HAP-1 (cell line): ENCODE measurements at regions not wholly inside any gene's neighbourhood (a gene's known extent, or its start where the extent isn't known, plus 50 kb on each side); places are given as distances from the start of the nearest gene placed in this dataset.

Source experiments
- DNase-seq, 2 experiments: peaks; one replicate each; pipeline ENCODE4 v3.0.0-alpha.2; 2016 to 2020; ENCODE audit warnings: low spot score in 2 of 2
- H3K27me3 ChIP-seq: fragments of 250-450 bp; sonication (Bioruptor Pico); 2 replicates; pipeline ENCODE4 v1.5.1; 2020; ENCODE audit warnings: low read depth, mild to moderate bottlenecking, moderate library complexity
- H3K36me3 ChIP-seq: fragments of 250-450 bp; sonication (Bioruptor Pico); replicated peaks from 2 replicates; pipeline ENCODE4 v1.5.1; 2020; ENCODE audit warnings: mild to moderate bottlenecking
- H3K4me1 ChIP-seq: fragments of 250-450 bp; sonication (Bioruptor Pico); 2 replicates; pipeline ENCODE4 v1.5.1; 2020; ENCODE audit warnings: mild to moderate bottlenecking
- H3K4me3 ChIP-seq: fragments of 250-450 bp; sonication (Bioruptor Pico); 2 replicates; pipeline ENCODE4 v1.5.1; 2020; ENCODE audit warnings: mild to moderate bottlenecking, moderate library complexity
- H3K9me3 ChIP-seq: fragments of 250-450 bp; sonication (Bioruptor Pico); 2 replicates; pipeline ENCODE4 v1.5.1; 2020; ENCODE audit warnings: mild to moderate bottlenecking, moderate library complexity
- in situ Hi-C: fragments of 300-500 bp; cut with MboI; formaldehyde crosslinking; loops from 3 replicates; pipeline ENCODE4 v1.14.3; 2020; ENCODE audit warnings: low sequenced_read_pairs, inconsistent platforms, mixed read lengths

DNA sequence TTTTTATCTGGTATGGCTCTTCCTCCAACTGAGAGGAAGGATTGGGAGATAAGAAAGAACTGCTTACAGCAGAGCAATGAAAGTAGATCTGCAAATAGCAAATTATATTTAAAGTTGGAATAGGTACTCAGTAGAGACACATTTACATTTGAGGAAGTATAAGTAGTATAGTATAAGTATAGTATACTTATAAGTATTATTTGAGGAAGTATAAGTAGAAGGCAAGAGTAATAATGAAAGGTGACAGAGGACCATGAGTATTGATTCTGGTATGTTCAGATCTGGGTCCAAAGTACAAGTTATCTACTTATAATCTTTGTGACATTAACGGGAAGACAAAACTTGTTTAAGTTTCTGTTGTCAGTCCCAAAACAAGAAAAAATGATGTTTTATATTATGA, 527.6 kb upstream of the SORCS1 start:
- Histone ChIP-seq H3K9me3 (no peaks in the 10 kb centered on the region), H3K4me1 (no peaks in the 10 kb centered on the region), H3K4me3 (no peak overlapping the region), H3K27me3 (no peaks in the 10 kb centered on the region), H3K36me3 (no peaks in the 10 kb centered on the region)
- no peak for DNase-seq
- in situ Hi-C loops: no loop called here

DNA sequence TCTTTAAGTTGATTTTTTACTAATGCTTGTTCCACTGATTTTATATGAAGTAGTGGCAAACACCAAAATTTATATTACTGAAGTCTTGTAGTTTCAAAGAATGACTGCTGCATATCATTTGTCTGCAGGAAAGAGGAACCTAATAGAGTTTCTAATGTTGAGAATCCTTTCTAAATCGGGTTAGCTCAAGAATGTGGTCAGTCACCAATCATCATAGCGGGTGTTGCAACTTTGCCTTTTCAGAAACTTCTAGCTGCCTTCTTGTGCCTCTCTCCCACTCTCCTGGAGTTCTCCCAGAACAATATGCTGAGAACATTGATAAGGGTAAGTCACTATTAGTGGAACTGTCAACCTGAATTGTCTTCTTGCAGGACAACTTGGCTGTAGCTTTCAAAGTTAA, 524.8 kb upstream of the SORCS1 start:
- H3K36me3 ChIP-seq: no peaks in the 10 kb centered on the region
- no peak for DNase-seq
- no peaks in the 10 kb centered on the region for H3K27me3 ChIP-seq
- in situ Hi-C loops: no loop called here
- H3K9me3 ChIP-seq: no peaks in the 10 kb centered on the region
- H3K4me1 ChIP-seq: peaks cover 4% of the 10 kb centered on the region; the same call in 1 of the 2 replicates
- no peak overlapping the region for H3K4me3 ChIP-seq

DNA sequence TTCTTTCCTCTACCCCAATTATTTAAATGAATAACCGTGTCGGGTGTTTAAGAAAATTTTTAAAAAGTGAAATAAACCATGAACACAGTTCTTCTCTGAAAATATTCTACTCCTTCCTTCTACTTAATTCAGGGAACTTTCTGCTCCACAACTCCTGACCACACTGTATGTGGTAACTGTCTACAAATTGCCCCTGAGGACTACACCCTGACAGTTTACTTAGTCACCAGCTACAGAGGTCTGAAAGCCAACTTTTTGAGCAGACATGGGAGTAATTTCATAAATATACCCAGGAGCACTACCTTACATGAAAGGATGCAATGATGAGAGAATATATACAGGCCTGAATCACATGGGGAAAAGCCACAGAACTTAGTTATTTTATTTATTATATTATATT, 523.2 kb upstream of the SORCS1 start:
- Histone ChIP-seq H3K4me3 (no peak overlapping the region), H3K4me1 (peaks cover 4% of the 10 kb centered on the region; the same call in 1 of the 2 replicates), H3K36me3 (no peaks in the 10 kb centered on the region), H3K27me3 (no peaks in the 10 kb centered on the region), H3K9me3 (no peaks in the 10 kb centered on the region)
- in situ Hi-C loops: no loop called here
- DNase-seq: no peak

DNA sequence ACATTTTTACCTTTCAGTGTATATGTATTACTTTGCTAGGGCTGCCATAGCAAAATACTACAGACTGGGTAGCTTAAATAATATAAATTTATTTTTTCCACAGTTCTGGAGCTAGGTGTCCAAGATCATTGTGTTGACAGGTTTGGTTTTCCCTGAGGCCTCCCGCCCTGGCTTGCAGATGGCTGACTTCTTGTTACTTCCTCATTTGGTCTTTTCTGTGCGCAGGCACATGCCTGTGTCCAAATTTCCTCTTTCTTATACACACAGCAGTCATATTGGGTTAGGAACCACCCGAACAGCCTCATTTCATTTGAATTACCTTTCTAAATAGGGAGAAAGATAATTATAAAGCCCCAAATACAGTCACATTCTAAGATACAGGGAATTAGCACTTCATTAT, 521.6 kb upstream of the SORCS1 start:
- no peak for DNase-seq
- in situ Hi-C loops: no loop called here
- H3K9me3 ChIP-seq: no peaks in the 10 kb centered on the region
- H3K36me3 ChIP-seq: no peaks in the 10 kb centered on the region
- H3K4me1 ChIP-seq: peaks cover 4% of the 10 kb centered on the region; the same call in 1 of the 2 replicates
- H3K27me3 ChIP-seq: no peaks in the 10 kb centered on the region
- H3K4me3 ChIP-seq: no peak overlapping the region

DNA sequence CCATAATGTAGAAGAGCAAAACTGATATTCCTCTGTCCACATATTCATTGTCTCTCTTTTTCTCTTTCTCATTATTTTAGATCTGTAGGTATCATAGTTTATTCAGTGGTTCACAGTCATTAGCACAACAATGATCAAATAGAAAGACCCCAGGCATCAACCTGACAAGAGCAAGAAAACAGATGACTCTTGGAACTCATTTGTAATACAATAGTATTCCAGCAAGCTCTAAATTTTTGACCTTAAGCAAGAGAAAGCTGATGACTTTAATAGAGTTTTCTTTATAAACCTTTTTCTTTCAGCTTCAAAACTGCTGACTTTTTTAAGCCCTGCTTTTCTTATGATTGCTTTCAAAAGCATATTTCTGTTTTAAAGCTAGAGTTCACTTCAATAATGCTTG, 507.5 kb upstream of the SORCS1 start:
- DNase-seq: peak in 1 of 2 experiments; percentile 97
- Histone ChIP-seq H3K4me1 (peaks cover 35% of the 10 kb centered on the region), H3K4me3 (no peak overlapping the region), H3K27me3 (no peaks in the 10 kb centered on the region), H3K9me3 (no peaks in the 10 kb centered on the region), H3K36me3 (no peaks in the 10 kb centered on the region)
- in situ Hi-C loops: no loop called here

DNA sequence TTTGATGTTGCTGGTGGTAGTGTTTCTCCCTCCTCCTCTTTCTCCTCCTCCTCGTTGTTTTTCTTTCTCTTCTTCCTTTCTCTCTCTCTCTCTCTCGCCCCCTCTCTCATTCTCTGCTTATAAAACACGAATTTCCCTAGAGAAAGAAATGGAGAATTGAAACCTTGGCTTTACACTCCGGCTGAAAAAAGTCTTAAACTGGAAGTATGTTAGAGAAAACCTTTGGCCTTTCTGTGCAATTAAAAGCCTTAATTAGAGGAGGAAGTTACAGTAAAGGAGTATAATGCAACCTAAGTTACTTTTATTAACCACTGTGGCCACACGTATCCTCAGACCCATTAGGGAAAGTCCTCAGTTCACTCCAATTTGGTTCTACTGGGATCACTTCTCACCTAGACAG, 501.7 kb upstream of the SORCS1 start:
- no peaks in the 10 kb centered on the region for H3K9me3 ChIP-seq
- H3K36me3 ChIP-seq: no peaks in the 10 kb centered on the region
- no peak overlapping the region for H3K4me3 ChIP-seq
- in situ Hi-C loops: no loop called here
- H3K4me1 ChIP-seq: peaks cover 15% of the 10 kb centered on the region
- no peak for DNase-seq
- H3K27me3 ChIP-seq: no peaks in the 10 kb centered on the region

DNA sequence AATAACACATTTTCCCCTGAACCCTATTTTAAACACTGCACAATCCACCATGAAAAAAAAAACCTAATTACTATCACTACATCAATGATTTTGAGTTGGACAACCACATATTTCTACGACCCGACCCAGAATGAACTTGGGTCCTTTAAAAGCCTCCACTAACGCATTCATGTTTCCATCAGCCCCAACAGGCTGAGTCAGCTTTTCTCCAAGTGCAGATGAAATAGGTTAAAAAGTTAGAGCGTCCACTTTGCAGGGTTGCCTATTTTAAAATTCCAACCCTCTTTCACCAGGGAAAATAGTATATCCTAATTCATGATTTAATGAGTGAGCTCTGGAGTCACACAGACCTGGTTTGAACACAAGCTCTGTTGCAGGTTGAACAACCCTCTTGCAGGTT, 501.0 kb upstream of the SORCS1 start:
- H3K4me3 ChIP-seq: no peak overlapping the region
- in situ Hi-C loops: no loop called here
- peaks cover 9% of the 10 kb centered on the region for H3K4me1 ChIP-seq
- no peaks in the 10 kb centered on the region for H3K9me3 ChIP-seq
- H3K27me3 ChIP-seq: no peaks in the 10 kb centered on the region
- no peak for DNase-seq
- H3K36me3 ChIP-seq: no peaks in the 10 kb centered on the region

DNA sequence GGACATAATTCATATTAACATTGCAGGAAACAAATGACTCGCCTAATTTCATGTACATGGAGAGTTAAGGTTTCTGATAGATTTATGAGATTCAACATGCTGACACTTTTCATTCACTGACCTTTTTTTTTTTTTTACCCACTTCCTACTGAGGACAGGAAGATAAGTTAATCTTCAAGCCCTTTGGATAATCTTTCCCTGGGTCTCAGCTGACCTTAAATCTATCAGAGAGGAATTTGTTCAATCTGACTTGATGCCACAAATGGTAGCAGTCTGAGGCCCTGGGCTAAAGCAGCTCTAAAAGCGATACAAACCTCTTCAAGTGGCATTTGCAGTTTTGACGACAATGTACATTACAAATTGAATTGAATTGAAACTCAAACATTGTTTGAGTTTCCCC, 493.3 kb upstream of the SORCS1 start:
- no peak overlapping the region for H3K4me3 ChIP-seq
- H3K9me3 ChIP-seq: no peaks in the 10 kb centered on the region
- in situ Hi-C loops: no loop called here
- no peaks in the 10 kb centered on the region for H3K4me1 ChIP-seq
- H3K27me3 ChIP-seq: no peaks in the 10 kb centered on the region
- DNase-seq: no peak
- no peaks in the 10 kb centered on the region for H3K36me3 ChIP-seq

DNA sequence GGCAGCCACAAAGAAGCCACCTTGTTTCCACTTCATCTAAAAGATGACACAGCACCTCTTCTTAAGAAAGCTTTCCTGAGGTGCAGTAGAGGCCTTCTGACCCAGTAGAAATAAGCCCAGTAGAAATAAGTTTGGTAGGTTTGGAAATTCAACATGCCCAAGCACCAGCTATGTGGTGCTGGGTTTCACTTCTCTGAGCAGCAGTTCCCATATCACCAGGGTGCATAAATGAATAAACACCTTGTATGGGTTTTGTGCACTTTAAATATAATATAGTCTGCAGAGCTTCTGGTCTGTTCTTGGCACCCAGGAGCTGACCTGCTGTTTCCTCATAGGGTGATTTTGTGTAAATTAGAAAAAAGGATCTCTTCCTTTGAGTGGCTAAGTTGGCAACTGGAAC, 492.4 kb upstream of the SORCS1 start:
- in situ Hi-C loops: no loop called here
- no peak for DNase-seq

DNA sequence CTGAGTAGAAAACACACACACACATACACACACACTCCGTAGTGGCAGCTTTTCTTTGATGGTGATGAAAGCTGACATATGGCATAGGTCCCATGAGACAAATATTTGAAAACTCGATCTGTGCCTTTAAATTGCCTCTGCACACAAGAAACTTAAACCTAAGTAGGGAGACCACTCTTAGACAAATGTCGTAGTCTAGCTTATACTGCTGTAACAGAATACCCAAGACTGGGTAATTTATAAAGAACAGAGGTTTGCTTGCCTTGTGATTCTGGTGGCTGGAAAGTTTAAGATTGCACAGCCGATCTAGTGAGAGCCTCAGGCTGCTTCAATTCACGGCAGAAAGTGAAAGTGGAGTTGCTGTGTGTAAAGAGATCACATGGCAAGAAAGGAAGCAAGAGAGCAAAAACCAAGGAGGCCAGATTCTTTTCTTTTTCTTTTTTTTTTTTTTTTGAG, 489.4 kb upstream of the SORCS1 start:
- no peak for DNase-seq
- in situ Hi-C loops: no loop called here
- Histone ChIP-seq H3K4me3 (no peak overlapping the region), H3K4me1 (no peaks in the 10 kb centered on the region), H3K27me3 (no peaks in the 10 kb centered on the region), H3K9me3 (no peaks in the 10 kb centered on the region), H3K36me3 (no peaks in the 10 kb centered on the region)

More for the DNA sequence above, 492.4 kb upstream of the SORCS1 start:
- Histone ChIP-seq H3K36me3 (no peaks in the 10 kb centered on the region), H3K4me1 (no peaks in the 10 kb centered on the region), H3K9me3 (no peaks in the 10 kb centered on the region), H3K27me3 (no peaks in the 10 kb centered on the region), H3K4me3 (no peak overlapping the region)

DNA sequence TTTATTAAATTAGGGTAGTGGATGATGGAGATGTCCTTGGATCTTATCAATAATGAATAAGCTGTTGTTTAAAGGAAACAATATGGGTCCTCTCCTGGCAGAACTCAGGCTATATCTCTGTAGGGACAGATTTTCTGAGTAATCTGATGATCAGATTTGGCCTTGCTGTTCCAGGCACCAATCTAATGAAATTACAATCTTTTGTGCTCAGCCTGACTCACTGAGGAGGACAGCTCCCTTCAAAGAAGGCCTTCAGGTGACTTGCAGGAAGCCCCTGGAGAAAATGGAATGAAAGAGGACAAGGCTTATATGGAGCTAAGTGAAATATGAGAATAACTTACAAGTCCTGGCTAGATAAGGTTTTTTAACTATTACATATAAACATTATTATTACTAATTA, 486.4 kb upstream of the SORCS1 start:
- no peak for DNase-seq
- H3K4me3 ChIP-seq: no peak overlapping the region
- H3K9me3 ChIP-seq: no peaks in the 10 kb centered on the region
- H3K27me3 ChIP-seq: no peaks in the 10 kb centered on the region
- no peaks in the 10 kb centered on the region for H3K36me3 ChIP-seq
- in situ Hi-C loops: no loop called here
- no peaks in the 10 kb centered on the region for H3K4me1 ChIP-seq

DNA sequence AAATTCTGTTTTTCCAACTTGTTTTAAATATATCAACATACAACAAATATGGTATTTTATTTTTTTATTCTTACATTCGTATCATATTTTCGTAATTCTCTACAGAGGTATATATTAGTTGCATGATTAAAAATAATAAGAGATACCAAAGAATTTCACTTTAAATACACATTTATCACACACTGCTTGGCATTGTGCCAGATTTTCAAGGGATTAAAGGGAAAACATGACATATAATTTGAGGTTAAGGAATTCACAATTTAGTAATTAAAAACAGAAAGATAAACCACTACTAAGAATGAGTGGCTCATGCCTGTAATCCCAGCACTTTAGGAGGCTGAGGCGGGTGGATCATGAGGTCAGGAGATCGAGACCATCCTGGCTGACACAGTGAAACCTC, 484.7 kb upstream of the SORCS1 start:
- Histone ChIP-seq H3K9me3 (no peaks in the 10 kb centered on the region), H3K4me1 (peaks cover 5% of the 10 kb centered on the region), H3K36me3 (no peaks in the 10 kb centered on the region), H3K27me3 (no peaks in the 10 kb centered on the region), H3K4me3 (no peak overlapping the region)
- no peak for DNase-seq
- in situ Hi-C loops: no loop called here

DNA sequence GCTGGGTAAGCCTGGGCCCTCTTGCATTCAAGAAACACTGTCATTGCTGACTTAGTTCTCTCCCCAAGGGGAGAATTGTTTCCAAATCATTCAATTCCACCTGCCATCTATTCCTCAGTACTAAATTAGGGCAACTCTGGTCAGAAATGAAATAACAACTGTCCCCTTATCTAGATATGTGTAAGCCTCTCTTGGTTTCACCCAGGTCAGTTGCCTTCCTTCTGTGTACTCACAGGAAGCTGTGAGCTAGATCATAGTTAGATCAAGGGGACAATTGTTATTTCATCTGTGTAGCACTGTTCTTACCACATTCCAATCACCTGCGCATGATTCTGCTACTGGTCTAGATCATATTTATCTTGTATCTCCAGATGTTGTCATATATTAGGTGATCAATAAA, 483.0 kb upstream of the SORCS1 start:
- in situ Hi-C loops: no loop called here
- H3K4me1 ChIP-seq: peaks cover 5% of the 10 kb centered on the region
- H3K4me3 ChIP-seq: no peak overlapping the region
- DNase-seq: no peak
- no peaks in the 10 kb centered on the region for H3K9me3 ChIP-seq
- H3K27me3 ChIP-seq: no peaks in the 10 kb centered on the region
- no peaks in the 10 kb centered on the region for H3K36me3 ChIP-seq

DNA sequence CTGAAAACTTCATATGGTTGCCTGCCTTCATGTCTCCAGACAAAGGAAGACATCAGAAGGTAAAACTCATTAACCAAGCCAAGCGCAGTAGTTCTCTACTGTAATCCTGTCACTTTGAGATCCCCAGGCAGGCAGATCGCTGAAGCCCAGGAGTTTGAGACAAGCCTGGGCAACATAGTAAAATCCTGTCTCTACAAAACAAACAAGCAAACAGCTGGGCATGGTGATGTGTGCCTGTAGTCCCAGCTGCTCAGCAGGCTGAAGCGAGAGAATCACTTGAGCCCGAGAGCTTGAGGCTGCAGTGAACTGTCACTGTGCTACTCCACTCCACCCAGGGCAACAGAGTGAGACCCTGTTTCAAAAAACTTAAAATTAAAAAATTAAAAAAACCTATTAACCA, 467.4 kb upstream of the SORCS1 start:
- no peaks in the 10 kb centered on the region for H3K36me3 ChIP-seq
- H3K4me1 ChIP-seq: no peaks in the 10 kb centered on the region
- in situ Hi-C loops: no loop called here
- H3K27me3 ChIP-seq: no peaks in the 10 kb centered on the region
- no peak for DNase-seq
- no peak overlapping the region for H3K4me3 ChIP-seq
- no peaks in the 10 kb centered on the region for H3K9me3 ChIP-seq

DNA sequence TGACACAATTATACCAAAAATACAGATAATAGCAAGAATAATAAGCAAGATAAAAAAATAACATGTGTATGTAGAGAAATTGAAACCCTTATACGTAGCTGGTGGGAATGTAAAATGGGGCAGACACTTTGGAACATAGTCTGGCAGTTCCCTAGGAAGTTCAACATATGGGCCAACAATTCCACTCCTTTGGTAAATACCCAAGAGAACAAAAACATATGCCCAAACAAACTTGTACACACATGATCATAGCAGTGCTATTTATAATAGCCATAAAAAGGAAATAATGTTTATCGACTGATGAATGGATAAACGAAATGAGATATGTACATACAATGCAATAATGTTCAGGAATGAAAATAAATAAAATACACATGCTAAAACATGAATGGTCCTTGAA, 462.4 kb upstream of the SORCS1 start:
- in situ Hi-C loops: no loop called here
- no peak for DNase-seq
- H3K36me3 ChIP-seq: no peaks in the 10 kb centered on the region

More for the DNA sequence above, 462.4 kb upstream of the SORCS1 start:
- Histone ChIP-seq H3K4me1 (no peaks in the 10 kb centered on the region), H3K4me3 (no peak overlapping the region), H3K9me3 (no peaks in the 10 kb centered on the region), H3K27me3 (no peaks in the 10 kb centered on the region)
